ENCODE measurements at regions not wholly inside any gene's neighbourhood (a gene's known extent, or its start where the extent isn't known, plus 50 kb on each side); places are given as distances from the start of the nearest gene placed in this dataset.

DNA sequence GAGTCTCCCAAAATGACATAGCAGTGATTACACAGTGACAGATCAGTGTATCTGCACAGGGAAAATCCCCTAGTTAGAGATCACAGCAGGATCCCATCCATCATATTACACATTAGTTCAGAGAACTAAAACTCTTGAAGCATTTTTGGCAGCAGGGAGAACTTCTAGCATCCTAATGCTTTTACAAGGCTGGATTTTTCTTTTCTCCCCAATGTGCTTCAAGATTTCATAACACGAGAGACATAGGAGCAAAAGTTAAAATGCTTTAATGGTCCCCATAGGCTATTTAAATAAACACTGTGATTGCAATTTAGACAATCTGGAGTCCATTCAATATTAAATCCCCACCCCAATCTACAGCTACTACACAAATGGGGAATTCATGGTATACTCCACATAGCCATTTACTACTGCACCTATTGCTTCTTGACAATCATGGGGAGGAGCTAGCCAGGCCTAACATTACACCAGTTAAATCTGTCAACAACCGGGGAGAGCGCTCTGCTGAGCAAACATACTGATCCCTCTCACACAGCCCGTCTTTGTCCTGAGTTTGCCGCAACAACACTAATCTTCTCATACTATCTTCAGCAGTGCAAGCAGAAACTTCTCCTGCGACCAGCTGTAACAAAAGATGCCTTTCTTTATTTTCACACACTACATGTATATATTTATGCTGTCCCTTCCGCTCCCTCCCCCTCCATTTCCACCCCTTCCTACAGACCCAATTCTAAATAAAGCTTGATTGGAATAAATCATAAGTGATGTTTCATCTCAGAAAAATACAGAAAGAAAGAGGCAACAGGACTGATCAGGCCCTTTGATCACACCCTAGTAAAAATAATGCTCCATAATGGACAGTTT lies 120.3 kb upstream of the SOX5 start (continued):
- TF ChIP-seq, protein P1, sequence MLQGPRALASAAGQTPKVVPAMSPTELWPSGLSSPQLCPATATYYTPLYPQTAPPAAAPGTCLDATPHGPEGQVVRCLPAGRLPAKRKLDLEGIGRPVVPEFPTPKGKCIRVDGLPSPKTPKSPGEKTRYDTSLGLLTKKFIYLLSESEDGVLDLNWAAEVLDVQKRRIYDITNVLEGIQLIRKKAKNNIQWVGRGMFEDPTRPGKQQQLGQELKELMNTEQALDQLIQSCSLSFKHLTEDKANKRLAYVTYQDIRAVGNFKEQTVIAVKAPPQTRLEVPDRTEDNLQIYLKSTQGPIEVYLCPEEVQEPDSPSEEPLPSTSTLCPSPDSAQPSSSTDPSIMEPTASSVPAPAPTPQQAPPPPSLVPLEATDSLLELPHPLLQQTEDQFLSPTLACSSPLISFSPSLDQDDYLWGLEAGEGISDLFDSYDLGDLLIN (CRISPR knock-in tag; IDR thresholded peaks at IDR 0.05; ENCODE audit: borderline replicate concordance): no peak
- TF ChIP-seq FIP1L1 (IDR thresholded peaks at IDR 0.05; ENCODE audit: borderline replicate concordance, insufficient read depth, low read depth, low read length) (no peak), ZNF101 (CRISPR knock-in tag; IDR thresholded peaks at IDR 0.05; ENCODE audit: borderline replicate concordance, low read depth) (no peak), HOXA5 (CRISPR knock-in tag; IDR thresholded peaks at IDR 0.05) (no peak), SCMH1 (CRISPR knock-in tag; IDR thresholded peaks at IDR 0.05; ENCODE audit: borderline replicate concordance) (no peak), JUN (CRISPR knock-in tag; IDR thresholded peaks at IDR 0.05) (no peak), ZNF138 (CRISPR knock-in tag; IDR thresholded peaks at IDR 0.05; ENCODE audit: low read depth) (no peak), ZSCAN22 (CRISPR knock-in tag; IDR thresholded peaks at IDR 0.05) (no peak), ZNF430 (CRISPR knock-in tag; IDR thresholded peaks at IDR 0.05) (0 out of 2 replicates have a peak, but pooled peaks have one; percentile 31), TGIF2 (CRISPR knock-in tag; IDR thresholded peaks at IDR 0.05) (no peak), JARID2 (CRISPR knock-in tag; IDR thresholded peaks at IDR 0.05; ENCODE audit: insufficient replicate concordance) (no peak), U2AF2 (IDR thresholded peaks at IDR 0.05; ENCODE audit: low read depth, low read length) (no peak), ZNF747 (CRISPR knock-in tag; IDR thresholded peaks at IDR 0.05; ENCODE audit: borderline replicate concordance) (peak; percentile 54; the same call in 1 of the 2 replicates), CEBPB (IDR thresholded peaks at IDR 0.05; ENCODE audit: borderline replicate concordance, low read depth, low read length) (peak; percentile 53; the same call in 1 of the 2 replicates), TBP (CRISPR knock-in tag; IDR thresholded peaks at IDR 0.05) (no peak), NRL (CRISPR knock-in tag; IDR thresholded peaks at IDR 0.05; ENCODE audit: borderline replicate concordance) (no peak), ZNF225 (CRISPR knock-in tag; IDR thresholded peaks at IDR 0.05) (no peak), FOXP1 (IDR thresholded peaks at IDR 0.05) (peak; percentile 74), FOXP1 (CRISPR knock-in tag; IDR thresholded peaks at IDR 0.05) (peak; percentile 94)
- TF ChIP-seq, protein P2, sequence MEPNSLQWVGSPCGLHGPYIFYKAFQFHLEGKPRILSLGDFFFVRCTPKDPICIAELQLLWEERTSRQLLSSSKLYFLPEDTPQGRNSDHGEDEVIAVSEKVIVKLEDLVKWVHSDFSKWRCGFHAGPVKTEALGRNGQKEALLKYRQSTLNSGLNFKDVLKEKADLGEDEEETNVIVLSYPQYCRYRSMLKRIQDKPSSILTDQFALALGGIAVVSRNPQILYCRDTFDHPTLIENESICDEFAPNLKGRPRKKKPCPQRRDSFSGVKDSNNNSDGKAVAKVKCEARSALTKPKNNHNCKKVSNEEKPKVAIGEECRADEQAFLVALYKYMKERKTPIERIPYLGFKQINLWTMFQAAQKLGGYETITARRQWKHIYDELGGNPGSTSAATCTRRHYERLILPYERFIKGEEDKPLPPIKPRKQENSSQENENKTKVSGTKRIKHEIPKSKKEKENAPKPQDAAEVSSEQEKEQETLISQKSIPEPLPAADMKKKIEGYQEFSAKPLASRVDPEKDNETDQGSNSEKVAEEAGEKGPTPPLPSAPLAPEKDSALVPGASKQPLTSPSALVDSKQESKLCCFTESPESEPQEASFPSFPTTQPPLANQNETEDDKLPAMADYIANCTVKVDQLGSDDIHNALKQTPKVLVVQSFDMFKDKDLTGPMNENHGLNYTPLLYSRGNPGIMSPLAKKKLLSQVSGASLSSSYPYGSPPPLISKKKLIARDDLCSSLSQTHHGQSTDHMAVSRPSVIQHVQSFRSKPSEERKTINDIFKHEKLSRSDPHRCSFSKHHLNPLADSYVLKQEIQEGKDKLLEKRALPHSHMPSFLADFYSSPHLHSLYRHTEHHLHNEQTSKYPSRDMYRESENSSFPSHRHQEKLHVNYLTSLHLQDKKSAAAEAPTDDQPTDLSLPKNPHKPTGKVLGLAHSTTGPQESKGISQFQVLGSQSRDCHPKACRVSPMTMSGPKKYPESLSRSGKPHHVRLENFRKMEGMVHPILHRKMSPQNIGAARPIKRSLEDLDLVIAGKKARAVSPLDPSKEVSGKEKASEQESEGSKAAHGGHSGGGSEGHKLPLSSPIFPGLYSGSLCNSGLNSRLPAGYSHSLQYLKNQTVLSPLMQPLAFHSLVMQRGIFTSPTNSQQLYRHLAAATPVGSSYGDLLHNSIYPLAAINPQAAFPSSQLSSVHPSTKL (CRISPR knock-in tag; IDR thresholded peaks at IDR 0.05): peak; percentile 97
- TF ChIP-seq, protein P3, sequence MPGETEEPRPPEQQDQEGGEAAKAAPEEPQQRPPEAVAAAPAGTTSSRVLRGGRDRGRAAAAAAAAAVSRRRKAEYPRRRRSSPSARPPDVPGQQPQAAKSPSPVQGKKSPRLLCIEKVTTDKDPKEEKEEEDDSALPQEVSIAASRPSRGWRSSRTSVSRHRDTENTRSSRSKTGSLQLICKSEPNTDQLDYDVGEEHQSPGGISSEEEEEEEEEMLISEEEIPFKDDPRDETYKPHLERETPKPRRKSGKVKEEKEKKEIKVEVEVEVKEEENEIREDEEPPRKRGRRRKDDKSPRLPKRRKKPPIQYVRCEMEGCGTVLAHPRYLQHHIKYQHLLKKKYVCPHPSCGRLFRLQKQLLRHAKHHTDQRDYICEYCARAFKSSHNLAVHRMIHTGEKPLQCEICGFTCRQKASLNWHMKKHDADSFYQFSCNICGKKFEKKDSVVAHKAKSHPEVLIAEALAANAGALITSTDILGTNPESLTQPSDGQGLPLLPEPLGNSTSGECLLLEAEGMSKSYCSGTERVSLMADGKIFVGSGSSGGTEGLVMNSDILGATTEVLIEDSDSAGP (CRISPR knock-in tag; IDR thresholded peaks at IDR 0.05; ENCODE audit: borderline replicate concordance): no peak
- TF ChIP-seq, protein P4, sequence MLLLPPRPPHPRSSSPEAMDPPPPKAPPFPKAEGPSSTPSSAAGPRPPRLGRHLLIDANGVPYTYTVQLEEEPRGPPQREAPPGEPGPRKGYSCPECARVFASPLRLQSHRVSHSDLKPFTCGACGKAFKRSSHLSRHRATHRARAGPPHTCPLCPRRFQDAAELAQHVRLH (CRISPR knock-in tag; IDR thresholded peaks at IDR 0.05; ENCODE audit: borderline replicate concordance, low read depth): 0 out of 2 replicates have a peak, but pooled peaks have one; percentile 54

Measured in HepG2 (cell line).